ENCODE measurements at regions not wholly inside any gene's neighbourhood (a gene's known extent, or its start where the extent isn't known, plus 50 kb on each side); places are given as distances from the start of the nearest gene placed in this dataset.

- no peaks in the 10 kb centered on the region for H3F3A ChIP-seq (ENCODE audit: insufficient read depth, low read length)
- no peaks in the 10 kb centered on the region for H3K36me3 ChIP-seq (replicated peaks; ENCODE audit: insufficient read depth, low read length)
- DNase-seq, result no peak
- no peak overlapping the region for H3K9ac ChIP-seq (ENCODE audit: low read length)
- no peaks in the 10 kb centered on the region for H3K27me3 ChIP-seq (replicated peaks; ENCODE audit: insufficient read depth, low read length)
- no peaks in the 10 kb centered on the region for H3K4me1 ChIP-seq (ENCODE audit: low read length)
- H4K20me1 ChIP-seq (ENCODE audit: insufficient read depth, low read length), result no peaks in the 10 kb centered on the region
- H3K9me2 ChIP-seq (replicated peaks; ENCODE audit: insufficient read depth, low read length), result no peaks in the 10 kb centered on the region
- no peak overlapping the region for H3K27ac ChIP-seq (ENCODE audit: low read length)
- H3K79me2 ChIP-seq (ENCODE audit: low read length), result no peaks in the 10 kb centered on the region
- no peak overlapping the region for H2AFZ ChIP-seq (ENCODE audit: low read length)
- H3K9me3 ChIP-seq (replicated peaks; ENCODE audit: insufficient read depth, low read length), result no peaks in the 10 kb centered on the region
- no peak overlapping the region for H3K4me3 ChIP-seq (ENCODE audit: low read length)
- TF ChIP-seq EZH2phosphoT487 (IDR thresholded peaks at IDR 0.05; ENCODE audit: low read length), result no peak
- no peak for TF ChIP-seq EZH2 (optimal IDR thresholded peaks at IDR 0.05; ENCODE audit: low read depth, low read length)
- TF ChIP-seq, protein P1, sequence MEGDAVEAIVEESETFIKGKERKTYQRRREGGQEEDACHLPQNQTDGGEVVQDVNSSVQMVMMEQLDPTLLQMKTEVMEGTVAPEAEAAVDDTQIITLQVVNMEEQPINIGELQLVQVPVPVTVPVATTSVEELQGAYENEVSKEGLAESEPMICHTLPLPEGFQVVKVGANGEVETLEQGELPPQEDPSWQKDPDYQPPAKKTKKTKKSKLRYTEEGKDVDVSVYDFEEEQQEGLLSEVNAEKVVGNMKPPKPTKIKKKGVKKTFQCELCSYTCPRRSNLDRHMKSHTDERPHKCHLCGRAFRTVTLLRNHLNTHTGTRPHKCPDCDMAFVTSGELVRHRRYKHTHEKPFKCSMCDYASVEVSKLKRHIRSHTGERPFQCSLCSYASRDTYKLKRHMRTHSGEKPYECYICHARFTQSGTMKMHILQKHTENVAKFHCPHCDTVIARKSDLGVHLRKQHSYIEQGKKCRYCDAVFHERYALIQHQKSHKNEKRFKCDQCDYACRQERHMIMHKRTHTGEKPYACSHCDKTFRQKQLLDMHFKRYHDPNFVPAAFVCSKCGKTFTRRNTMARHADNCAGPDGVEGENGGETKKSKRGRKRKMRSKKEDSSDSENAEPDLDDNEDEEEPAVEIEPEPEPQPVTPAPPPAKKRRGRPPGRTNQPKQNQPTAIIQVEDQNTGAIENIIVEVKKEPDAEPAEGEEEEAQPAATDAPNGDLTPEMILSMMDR (IDR thresholded peaks at IDR 0.05; ENCODE audit: low read length), result no peak
- H3K4me2 ChIP-seq (ENCODE audit: low read depth, low read length), result no peak overlapping the region
Measured at GRCh38 chr4:10381146-10381545, 76.1 kb downstream of the ZNF518B start.

GRCh38 chr4:10380735-10381134 is 76.5 kb downstream of the ZNF518B start:
- H3K9ac ChIP-seq (ENCODE audit: low read length), result no peak overlapping the region
- no peak overlapping the region for H3K27ac ChIP-seq (ENCODE audit: low read length)
- no peaks in the 10 kb centered on the region for H3F3A ChIP-seq (ENCODE audit: insufficient read depth, low read length)
- no peak overlapping the region for H2AFZ ChIP-seq (ENCODE audit: low read length)
- DNase-seq, result no peak
- no peaks in the 10 kb centered on the region for H3K4me1 ChIP-seq (ENCODE audit: low read length)
- no peaks in the 10 kb centered on the region for H3K36me3 ChIP-seq (replicated peaks; ENCODE audit: insufficient read depth, low read length)
- no peaks in the 10 kb centered on the region for H3K79me2 ChIP-seq (ENCODE audit: low read length)
- TF ChIP-seq EZH2 (optimal IDR thresholded peaks at IDR 0.05; ENCODE audit: low read depth, low read length) (no peak), EZH2phosphoT487 (IDR thresholded peaks at IDR 0.05; ENCODE audit: low read length) (no peak)
- TF ChIP-seq, protein P1 (IDR thresholded peaks at IDR 0.05; ENCODE audit: low read length), result no peak
- H3K27me3 ChIP-seq (replicated peaks; ENCODE audit: insufficient read depth, low read length), result no peaks in the 10 kb centered on the region
- H3K9me3 ChIP-seq (replicated peaks; ENCODE audit: insufficient read depth, low read length), result no peaks in the 10 kb centered on the region
- H3K4me2 ChIP-seq (ENCODE audit: low read depth, low read length), result no peak overlapping the region
- no peak overlapping the region for H3K4me3 ChIP-seq (ENCODE audit: low read length)
- H3K9me2 ChIP-seq (replicated peaks; ENCODE audit: insufficient read depth, low read length), result no peaks in the 10 kb centered on the region
- H4K20me1 ChIP-seq (ENCODE audit: insufficient read depth, low read length), result no peaks in the 10 kb centered on the region

DNA sequence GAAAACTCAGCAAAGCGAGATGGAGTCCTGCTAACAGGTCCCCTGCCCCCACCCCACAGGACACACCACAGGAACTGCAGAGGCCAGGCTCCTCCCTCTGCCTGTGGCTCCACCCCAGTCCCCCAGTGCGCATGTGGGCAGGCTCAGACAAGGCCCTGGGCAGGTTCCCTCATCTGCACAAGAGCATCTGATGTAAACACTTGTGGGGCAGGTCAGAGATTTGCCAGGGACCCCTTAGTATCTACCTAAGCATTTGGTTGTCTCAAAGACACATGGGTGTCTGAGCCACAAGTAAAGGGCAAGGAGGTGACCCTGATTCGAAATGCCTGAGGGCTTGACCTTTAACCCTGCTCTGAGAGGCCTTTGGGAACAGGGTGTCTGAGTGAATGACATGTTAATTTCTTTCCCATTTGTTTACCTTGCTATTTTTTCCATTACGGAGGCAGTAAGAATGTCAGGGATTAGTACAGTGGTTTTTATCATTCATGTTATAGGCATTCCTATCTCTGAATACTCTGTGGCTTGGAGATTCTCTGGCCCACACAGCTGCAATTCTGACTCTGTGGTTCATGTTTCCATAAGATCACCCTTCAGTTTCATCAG is 85.3 kb downstream of the ZNF518B start:
- Histone ChIP-seq H3K4me2 (ENCODE audit: low read depth, low read length) (no peak overlapping the region), H3K4me1 (ENCODE audit: low read length) (no peaks in the 10 kb centered on the region), H3K4me3 (ENCODE audit: low read length) (no peak overlapping the region), H3K9ac (ENCODE audit: low read length) (no peak overlapping the region), H4K20me1 (ENCODE audit: insufficient read depth, low read length) (no peaks in the 10 kb centered on the region), H3K27me3 (replicated peaks; ENCODE audit: insufficient read depth, low read length) (no peaks in the 10 kb centered on the region), H3K36me3 (replicated peaks; ENCODE audit: insufficient read depth, low read length) (no peaks in the 10 kb centered on the region), H3K9me3 (replicated peaks; ENCODE audit: insufficient read depth, low read length) (no peaks in the 10 kb centered on the region), H3K27ac (ENCODE audit: low read length) (no peak overlapping the region), H3K79me2 (ENCODE audit: low read length) (no peaks in the 10 kb centered on the region), H2AFZ (ENCODE audit: low read length) (no peak overlapping the region), H3F3A (ENCODE audit: insufficient read depth, low read length) (no peaks in the 10 kb centered on the region), H3K9me2 (replicated peaks; ENCODE audit: insufficient read depth, low read length) (no peaks in the 10 kb centered on the region)
- DNase-seq, result no peak
- TF ChIP-seq EZH2phosphoT487 (IDR thresholded peaks at IDR 0.05; ENCODE audit: low read length), result no peak
- TF ChIP-seq, protein P1 (IDR thresholded peaks at IDR 0.05; ENCODE audit: low read length), result no peak
- no peak for TF ChIP-seq EZH2 (optimal IDR thresholded peaks at IDR 0.05; ENCODE audit: low read depth, low read length)
